OCI-LY1 (cell line): ENCODE measurements at regions not wholly inside any gene's neighbourhood (a gene's known extent, or its start where the extent isn't known, plus 50 kb on each side); places are given as distances from the start of the nearest gene placed in this dataset.

Experiments
- EZH2 ChIP-seq: fragments of 200-600 bp; sonication (generic), shearing (Covaris generic); IDR thresholded peaks from 2 replicates; pipeline ENCODE4 v1.8.0; 2017; ENCODE audit warnings: borderline replicate concordance, mixed run types, mild to moderate bottlenecking, antibody characterized with exemption, low read length, moderate library complexity, mixed read lengths
- TF ChIP-seq, protein P1 (sequence below): fragments of 200-600 bp; sonication (generic), shearing (Covaris generic); IDR thresholded peaks from 2 replicates; pipeline ENCODE4 v1.5.1; 2017; ENCODE audit warnings: mild to moderate bottlenecking, antibody characterized with exemption, low read length, moderate library complexity, mixed read lengths

DNA sequence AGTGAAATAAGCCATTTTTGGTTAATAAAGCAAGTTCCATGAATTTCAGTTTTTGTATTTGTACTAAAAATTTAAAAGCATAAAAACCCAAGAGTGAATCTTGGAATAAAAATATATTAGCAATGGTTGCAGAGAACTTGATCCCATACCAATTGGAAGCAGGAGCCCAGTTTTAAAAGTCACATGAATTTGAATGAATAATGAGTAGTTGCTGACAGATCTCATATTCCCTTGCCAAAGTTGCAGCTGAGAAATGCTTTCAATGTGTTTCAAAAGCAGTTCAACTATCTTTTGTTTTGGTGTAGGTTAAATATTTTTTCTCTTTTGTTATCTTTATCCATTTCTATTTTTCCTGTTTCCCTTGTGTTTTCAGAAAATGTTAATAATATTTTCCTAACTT lies 818.6 kb downstream of the CDH18 start:
- TF ChIP-seq EZH2: no peak
- TF ChIP-seq, protein P1, sequence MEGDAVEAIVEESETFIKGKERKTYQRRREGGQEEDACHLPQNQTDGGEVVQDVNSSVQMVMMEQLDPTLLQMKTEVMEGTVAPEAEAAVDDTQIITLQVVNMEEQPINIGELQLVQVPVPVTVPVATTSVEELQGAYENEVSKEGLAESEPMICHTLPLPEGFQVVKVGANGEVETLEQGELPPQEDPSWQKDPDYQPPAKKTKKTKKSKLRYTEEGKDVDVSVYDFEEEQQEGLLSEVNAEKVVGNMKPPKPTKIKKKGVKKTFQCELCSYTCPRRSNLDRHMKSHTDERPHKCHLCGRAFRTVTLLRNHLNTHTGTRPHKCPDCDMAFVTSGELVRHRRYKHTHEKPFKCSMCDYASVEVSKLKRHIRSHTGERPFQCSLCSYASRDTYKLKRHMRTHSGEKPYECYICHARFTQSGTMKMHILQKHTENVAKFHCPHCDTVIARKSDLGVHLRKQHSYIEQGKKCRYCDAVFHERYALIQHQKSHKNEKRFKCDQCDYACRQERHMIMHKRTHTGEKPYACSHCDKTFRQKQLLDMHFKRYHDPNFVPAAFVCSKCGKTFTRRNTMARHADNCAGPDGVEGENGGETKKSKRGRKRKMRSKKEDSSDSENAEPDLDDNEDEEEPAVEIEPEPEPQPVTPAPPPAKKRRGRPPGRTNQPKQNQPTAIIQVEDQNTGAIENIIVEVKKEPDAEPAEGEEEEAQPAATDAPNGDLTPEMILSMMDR: no peak
